GM19372 (cell line): ENCODE measurements at regions not wholly inside any gene's neighbourhood (a gene's known extent, or its start where the extent isn't known, plus 50 kb on each side); places are given as distances from the start of the nearest gene placed in this dataset.
"Not testable (repeated sequence)": the region's sequence is repeated elsewhere in the genome, so short reads cannot be mapped to it uniquely, and the experiment has no call there.

Experiments used
- ATAC-seq: cut with Tn5 transposase; IDR thresholded peaks from one replicate; pipeline ENCODE4 v1.9.1; 2021; ENCODE audit warnings: mild to moderate bottlenecking, low read depth, moderate library complexity; ENCODE audit not compliant: unreplicated experiment

DNA sequence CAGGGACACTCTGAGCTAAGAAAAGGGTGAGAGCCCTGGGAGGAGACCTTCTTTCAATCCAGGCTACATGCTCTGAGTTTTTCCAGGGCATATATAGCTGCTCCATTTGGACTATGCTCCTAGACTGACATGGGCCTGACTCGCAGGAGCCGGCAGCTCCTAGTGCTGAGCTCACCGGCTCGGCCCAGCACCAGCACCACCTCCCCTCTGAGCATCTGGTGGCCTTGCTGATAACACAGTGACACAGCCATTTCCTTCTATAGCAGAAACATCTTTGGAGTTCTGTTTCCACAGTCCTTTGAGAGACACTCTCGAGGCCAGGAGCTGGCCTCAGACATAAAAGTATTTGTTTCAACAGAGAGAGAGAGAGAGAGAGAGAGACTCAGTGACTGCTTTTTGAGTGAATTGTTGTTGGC lies 184.9 kb downstream of the TM9SF2 start:
- no peak for ATAC-seq

DNA sequence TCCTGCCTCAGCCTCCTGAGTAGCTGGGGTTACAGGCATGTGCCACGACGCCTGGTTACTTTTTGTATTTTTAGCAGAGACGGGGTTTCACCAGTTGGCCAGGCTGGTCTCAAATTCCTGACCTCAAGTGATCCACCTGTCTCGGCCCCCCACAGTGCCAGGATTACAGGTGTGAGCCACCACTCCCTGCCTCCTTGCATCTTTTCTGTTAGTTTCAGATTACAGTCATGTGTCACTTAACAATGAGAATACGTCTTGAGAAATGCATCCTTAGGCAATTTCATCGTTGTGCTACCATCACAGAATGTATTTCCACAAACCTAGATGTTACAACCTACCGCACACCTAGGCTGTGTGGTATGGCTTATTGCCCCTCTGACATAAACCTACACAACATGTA lies 180.4 kb downstream of the TM9SF2 start:
- ATAC-seq = no peak

DNA sequence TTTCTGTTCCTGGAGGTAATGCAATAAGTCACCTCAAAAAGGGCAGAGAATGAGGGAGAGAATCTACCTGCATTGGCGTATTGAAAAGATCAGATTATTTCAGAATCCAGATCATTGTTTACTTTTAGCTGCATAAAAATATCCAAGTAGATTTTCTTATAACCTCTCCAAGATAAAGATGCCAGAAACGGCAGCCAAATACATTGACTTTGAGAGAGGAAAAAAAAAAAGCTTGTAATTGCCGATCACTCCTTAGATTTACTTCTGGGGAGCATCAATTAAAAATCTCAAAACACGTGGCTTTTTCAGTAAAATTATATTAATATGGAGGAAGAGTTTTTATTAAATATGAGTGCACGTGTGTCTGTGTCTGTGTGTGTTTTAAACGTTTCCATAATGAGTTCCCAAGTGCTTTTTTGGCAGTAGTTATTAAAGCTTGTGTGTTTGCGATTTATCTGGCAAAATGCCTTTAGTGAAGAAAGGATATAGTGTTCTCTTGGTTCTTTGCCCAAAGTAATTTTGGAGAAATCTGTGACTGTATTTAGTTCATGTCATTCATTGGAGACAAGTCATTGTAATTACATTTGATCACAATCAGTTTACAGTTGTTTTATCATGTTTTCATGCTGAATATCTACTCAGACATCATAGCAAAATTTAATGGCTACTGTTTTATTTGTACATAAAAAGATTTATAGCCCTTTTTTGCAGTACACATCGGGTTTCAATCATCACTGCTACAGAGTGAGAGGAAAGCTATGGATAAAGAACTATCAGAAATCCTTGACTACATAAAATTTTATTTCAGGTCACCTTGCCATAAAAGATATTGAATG lies 176.1 kb downstream of the TM9SF2 start:
- no peak for ATAC-seq

DNA sequence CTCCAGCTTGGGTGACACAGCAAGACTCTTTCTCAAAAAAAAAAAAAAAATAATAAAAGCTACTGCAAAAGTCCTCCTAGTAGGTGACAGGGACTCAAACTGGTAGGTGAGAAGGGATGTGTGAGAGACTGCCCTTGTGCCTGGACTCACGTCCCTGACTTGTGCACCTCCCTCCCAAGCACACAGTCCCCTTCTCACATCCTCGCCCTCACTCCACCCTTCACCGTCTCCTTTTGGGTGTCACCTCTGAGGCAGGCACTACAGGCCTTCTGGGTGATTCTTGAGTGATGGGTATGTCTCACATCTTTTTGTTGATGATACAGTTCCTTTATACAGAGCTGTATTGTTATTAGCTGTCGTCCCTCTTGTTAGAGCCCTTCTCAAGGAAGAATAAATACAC lies 170.5 kb downstream of the TM9SF2 start:
- no peak for ATAC-seq

DNA sequence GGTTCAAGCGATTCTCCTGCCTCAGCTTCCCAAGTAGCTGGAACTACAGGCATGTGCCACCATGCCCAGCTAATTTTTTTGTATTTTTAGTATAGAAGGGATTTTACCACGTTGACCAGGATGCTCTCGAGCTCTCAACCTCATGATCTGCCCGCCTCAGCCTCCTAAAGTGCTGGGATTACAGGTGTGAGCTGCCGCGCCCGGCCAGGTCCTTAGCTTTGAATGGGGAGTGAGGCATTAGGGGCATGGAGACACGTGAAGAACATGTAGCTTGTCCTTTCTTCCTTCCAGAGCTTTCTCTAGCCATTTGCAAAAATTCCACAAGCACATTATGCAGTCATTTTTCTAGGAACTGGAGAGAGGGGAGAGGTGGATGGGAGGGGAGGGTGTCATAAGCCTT lies 167.8 kb downstream of the TM9SF2 start:
- ATAC-seq = not testable (repeated sequence)

DNA sequence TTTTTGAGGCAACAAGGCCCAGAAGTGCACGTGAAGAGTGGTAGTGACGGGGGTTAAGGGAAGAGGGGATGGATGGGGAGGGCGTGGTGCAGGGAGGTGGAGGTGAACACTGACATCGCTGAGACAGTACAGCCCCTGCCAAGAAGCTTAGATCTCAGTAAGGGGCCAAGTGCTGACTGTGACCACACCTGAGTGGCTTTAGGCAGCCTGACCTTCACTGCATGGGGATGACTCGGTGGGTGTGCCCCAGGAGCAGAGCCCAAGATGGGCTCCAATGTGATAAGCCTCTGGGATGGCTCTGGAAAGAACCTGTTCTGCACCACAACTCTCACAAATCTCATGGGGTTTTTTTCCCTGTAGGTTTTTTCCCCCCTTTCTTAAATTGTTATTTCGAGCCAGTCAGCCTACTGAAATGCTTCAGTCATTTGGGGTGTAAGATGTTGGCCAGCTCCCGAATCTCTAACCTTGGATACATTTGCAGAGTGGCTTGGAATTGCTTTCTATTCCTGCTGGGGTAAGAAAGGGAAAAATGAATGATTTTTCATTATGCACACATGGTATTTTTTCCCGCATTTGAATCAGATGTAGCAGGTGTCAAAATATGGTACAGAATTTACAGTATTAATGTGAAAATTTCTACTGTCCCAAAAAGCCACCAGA lies 165.0 kb downstream of the TM9SF2 start:
- no peak for ATAC-seq

DNA sequence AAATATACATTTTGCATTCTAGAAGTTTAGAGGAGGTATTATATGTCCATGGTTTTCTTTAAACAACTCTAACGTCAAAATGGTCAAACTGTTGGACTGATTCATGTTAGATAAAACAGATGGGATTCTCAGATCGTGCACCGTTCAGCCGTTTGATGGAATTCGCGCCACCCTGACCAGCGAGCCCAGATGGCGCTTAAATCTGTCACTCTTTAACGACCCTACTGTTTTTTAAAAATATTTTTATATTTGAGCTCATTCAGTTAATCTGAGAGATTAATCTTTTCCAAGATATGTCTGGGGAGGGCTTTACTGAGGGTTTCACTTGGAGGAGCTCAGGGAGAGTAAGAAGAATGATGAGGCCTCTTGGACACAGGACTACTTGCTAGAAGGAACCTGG lies 164.4 kb downstream of the TM9SF2 start:
- ATAC-seq = no peak

DNA sequence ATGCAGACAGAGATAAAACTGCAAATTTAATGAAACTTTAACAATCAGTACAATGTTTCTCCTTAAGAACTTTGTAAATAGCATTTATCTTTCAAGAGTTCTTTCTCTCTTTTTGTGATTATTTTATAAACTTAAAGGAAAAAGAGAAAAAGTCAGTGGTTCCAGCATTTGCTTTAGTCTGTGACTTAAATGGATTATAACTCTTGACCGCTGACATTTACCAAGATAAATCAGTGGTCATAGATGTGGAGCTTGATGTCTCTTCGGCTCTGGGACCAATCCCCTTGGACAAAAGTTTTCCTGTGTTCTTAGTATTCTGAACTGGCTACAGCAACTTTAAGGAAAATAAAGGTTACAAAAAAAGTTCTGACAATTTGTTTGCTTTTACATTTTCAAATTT lies 162.6 kb downstream of the TM9SF2 start:
- no peak for ATAC-seq

DNA sequence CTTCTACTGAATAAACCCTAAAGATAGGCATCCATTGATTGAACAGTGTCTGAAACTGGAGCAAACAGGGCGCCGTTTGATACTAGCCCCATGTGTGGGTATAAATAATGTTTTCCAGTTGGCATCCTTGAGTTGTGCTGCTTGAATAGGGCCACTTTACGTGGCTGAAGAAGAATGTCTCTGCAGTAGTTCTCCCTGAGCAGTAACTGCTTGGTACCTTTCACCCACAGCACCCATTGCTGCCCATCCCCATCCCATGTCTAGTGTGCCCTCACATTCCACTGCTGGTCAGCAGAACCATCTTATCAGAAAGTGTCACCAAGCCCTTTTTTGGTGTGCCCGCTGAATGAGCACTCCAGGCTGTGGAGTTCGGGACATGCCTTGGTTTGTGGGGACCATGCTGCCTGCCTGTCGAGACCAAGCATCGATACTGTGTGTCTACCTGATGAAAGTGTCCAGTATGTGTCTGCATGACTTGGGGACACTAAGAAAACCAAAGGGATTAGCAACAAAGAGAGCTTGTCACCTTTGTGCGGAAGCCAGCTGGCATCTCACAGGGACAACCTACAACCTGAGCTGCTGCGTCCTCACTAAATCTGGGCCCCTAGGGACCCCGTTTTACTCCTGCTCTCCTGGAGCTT lies 162.0 kb downstream of the TM9SF2 start:
- no peak for ATAC-seq

DNA sequence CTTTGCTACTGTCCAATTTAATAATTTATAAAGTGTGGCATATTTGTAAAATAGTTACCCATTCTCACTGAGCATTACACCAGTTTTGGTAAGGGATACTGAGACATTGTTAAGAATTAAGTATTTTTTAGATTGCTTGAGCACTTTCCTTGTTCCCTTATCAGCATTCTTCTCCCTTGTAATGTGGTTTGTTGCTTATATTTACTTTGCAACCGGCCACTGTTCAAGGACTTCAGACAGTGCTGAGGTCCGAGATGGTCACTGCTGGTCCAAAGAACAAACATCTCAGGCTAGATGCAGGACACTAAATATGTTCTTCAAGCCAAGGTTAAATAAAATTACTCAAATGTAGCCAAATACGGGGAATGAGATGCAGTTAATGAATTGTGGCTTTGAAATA lies 161.4 kb downstream of the TM9SF2 start:
- no peak for ATAC-seq

DNA sequence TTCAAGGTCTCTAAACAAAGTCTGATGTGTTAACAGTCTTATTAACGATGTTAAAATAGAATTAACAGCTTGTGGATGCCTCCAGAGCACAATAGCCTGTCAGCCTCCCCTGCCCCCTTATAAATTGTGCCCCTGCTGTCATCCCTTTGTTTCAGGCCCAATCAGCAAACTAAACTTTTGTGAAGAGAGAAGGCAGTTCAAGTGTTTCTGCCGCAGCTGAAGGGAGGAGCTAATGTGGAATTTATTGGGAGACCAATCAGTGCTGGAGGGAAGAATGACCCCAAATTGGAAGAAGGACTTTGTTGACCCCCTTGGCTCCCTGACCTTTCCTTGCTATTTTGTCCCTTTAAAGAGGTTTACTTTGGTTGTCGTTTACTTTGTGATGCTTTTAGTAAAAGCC lies 160.5 kb downstream of the TM9SF2 start:
- no peak for ATAC-seq

DNA sequence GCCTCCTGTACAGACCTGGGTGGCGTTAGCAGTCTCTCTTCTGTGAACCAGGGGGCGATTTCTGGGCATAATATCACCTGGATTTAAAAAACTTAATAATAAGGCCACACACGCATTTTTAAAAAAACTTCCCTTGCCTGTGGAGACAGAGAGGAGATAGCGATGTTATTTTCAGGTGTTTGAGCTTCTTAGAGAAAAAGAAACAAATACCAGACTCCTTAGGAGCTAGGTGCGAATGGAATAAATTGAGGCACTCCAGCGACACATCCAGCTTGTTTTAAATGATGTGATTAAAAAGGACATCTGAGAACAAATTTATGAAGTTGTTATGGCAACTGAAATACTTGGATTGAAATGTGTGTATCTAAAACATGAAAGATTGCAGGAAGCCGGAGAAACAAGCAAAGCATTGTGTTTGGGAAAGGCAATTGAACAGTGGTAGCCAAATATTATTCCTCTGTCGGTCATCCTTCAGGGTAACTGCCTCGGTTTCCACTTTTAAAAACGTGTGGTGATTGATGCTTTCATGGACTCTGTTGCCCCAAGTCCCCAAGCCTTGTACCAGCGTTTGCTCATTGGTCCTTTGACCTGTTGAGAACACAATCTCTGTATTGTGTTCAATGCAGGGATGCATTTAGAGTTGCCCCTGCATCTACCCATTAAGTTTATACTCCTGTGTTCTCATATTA lies 158.7 kb downstream of the TM9SF2 start:
- ATAC-seq = no peak

DNA sequence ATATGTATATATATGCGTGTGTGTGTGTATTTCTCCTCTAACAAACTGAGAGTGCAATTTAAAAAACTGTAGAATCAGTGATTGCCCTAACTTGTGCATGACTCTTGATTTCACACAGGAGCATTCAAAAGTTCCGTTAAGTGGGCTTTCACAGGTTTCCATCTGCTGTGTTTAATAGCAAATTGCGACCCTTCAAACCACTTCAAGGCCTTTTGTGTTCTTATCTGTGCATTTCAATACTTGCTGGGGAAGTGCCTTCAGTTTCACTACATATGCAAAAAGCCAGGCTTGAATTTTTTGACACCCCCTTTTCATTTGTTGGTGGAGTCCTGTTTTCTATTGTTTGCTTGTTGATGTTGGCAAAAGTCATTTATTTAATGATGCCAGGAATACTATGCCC lies 158.0 kb downstream of the TM9SF2 start:
- no peak for ATAC-seq

DNA sequence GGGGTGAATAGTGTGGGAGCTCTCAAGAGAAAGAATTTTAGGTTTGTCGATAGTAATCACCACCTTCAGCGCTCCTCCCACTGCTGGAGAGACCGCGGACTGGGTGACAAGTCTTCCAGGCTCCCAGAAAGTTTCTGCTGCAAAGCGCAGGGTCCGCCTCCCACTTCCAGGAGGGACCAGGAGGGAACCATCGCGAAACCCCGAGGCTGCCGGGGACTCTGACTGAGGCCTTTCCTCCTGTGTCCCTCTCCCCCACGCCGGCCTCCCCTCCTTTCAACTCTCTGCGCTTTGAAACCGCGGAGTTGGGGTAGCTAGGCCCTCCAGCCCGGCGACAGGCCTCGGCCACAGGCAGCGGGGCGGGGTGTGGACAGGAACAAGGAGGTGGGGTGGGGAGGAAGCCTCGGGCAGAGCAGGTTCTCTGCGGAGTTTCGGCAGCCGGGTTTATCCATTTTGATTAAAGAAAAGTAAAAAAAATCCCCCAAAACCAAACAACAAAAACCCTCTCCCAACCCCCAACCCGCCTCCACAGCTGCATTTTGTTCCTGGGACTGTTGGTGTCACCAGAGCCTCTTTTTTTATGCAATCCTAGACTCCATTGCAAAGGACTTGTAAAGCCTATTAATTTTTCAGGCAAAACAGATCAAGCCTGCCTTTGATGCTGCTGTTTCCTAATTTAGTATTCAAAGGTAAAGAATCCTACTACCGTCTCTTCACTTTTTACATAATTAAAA lies 157.2 kb downstream of the TM9SF2 start:
- no peak for ATAC-seq

DNA sequence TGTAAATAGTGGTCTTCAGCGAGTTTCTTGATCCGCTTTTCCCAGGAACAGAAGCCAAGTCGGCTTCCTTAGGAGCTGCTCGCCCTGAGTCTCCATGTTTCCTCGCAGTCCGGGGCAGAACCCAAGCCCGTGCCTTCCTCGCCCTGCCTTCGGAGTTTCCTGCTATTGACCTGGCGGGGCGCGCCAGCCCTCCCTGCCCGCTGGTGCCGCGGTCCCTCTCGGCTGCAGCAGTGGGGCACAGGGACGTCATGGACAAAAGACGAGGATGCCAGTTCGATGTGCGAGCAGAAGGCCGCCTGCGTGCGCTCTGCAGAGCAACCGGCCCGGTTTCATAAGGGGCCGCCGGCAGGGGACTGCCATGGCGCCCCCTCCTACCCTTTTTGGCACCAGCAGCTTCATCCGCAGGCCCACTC lies 156.6 kb downstream of the TM9SF2 start:
- ATAC-seq = no peak

DNA sequence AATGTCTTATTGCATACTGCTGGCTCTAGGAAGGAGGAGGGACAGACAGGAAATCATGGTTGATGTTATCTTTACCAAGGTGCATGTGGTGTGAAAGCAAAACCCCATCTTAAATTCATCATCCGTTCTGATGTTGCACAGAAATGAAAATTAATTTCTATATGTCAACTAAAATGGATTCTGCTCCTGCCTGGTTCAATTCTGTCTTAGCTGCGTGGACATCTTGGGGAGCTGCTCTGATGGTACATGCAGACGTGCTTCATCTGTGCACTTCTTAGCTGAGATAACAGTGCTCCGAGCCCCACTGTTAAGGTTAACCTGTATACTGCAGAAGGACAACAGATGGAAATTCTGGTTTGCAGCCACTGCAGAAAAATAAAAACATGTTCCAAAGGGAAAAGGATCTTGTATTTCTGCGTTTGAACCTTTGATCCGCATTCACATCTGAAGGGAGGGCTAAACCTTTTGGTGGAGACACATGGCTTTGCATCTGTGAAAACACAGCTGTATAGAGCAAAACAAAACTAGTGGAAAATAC lies 155.6 kb downstream of the TM9SF2 start:
- no peak for ATAC-seq

DNA sequence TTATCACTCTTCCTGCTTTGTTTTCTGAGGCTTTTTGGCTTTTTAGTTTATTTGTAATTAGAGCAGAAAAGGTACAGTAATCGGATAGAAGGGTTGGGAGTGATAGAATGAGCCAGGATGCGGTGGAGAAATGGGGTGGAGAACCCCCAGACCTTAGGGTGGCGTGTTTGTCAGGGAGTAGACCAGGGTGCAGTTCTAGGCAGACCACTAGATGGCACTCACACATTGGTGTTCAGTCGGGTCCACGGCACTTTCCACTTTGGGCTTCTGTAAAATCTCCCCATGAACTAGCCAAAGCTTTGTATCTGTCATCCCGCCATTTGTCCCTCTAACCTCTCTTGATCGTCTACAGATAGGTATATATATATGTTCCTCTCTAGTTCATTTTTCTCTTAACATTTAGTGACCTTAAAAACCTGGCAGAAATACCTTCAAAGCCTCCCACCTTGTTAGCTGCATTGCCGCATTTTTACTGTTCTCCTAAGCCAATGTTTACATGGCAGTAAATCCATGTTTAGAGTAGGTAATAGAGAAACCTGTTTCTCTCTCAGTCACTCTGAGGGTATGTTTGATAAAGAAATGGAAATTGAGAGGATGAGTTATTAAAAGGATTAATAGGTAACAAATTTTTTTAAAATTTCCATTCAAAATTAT lies 154.9 kb downstream of the TM9SF2 start:
- peak; percentile 77 for ATAC-seq

DNA sequence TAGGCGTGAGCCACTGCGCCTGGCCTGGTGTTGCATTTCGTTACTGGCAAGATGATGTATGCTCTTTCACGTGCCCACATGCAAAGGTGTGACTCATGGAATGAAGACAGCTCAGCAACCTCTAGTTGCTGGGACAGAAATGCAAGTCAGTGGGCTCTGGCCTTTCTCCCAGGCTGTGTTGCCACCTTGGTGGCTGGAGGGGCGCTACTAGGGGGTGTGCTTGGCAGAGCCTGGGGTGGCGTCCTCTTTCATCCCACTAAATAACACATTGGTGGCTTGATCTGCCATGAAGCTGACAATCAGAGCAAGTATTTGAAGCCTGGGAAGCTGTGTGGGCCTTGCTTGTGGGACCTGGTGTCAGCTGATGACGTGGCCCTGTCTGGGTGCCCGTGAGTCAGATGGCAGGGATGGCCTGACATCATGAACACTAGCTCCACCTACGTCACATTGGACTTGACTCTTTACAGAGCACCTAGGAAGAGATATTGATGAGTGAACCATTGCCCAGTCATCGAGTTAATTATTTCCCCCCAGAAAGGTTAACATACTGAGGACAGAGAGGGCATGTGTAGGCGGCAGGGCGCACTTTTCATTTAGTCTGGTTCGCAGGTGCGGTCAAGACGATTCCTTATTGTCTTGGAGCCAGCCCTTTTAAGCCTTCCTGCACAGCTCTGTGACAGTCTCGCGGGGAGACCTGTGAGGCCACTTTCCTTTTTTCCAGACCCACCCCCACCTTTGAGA lies 154.2 kb downstream of the TM9SF2 start:
- ATAC-seq = peak; percentile 39

DNA sequence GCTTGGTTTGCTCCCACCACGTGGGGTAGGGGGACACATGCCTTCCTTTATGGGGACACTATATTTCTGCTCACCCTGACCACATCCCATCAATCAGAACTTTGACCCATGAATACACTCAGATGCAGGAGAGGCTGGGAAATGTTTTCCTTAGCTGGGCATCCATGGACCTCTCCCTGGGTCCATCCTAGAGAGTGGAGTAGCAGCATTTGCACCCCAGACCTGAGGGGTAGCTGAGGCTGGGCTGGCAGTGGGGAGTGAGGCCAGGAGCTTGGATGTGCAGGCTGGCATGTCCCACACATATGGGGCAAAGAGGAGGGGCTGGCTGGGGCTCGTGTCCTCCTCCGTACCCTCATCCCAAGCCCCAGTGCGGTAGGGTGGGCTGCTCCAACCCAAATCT lies 152.8 kb downstream of the TM9SF2 start:
- no peak for ATAC-seq
